Glutamatergic neuron (in vitro differentiated cells): ENCODE measurements at regions not wholly inside any gene's neighbourhood (a gene's known extent, or its start where the extent isn't known, plus 50 kb on each side); places are given as distances from the start of the nearest gene placed in this dataset.

ENCODE experiments used
- DNase-seq: peaks from one replicate; pipeline ENCODE4 v3.0.0; 2022
- H3K27ac Mint-ChIP-seq: one replicate; pipeline ENCODE4 v1.8.0; 2020; ENCODE audit warnings: mild to moderate bottlenecking, mixed read lengths, inconsistent platforms; ENCODE audit not compliant: unreplicated experiment
- H3K27me3 Mint-ChIP-seq: one replicate; pipeline ENCODE4 v1.8.0; 2020; ENCODE audit warnings: mild to moderate bottlenecking, moderate library complexity, mixed read lengths, inconsistent platforms; ENCODE audit not compliant: unreplicated experiment
- H3K36me3 Mint-ChIP-seq: one replicate; pipeline ENCODE4 v1.8.0; 2020; ENCODE audit warnings: mild to moderate bottlenecking, mixed read lengths, inconsistent platforms; ENCODE audit not compliant: unreplicated experiment
- H3K4me1 Mint-ChIP-seq: one replicate; pipeline ENCODE4 v1.8.0; 2020; ENCODE audit warnings: mild to moderate bottlenecking, low read depth, mixed read lengths, inconsistent platforms; ENCODE audit not compliant: unreplicated experiment
- H3K4me3 Mint-ChIP-seq: one replicate; pipeline ENCODE4 v1.8.0; 2020; ENCODE audit warnings: mild to moderate bottlenecking, mixed read lengths, inconsistent platforms; ENCODE audit not compliant: unreplicated experiment
- H3K9me3 Mint-ChIP-seq: one replicate; pipeline ENCODE4 v1.8.0; 2020; ENCODE audit warnings: mild to moderate bottlenecking, moderate library complexity, mixed read lengths, inconsistent platforms; ENCODE audit not compliant: unreplicated experiment
- TF ChIP-seq, protein P1 (sequence below): fragments of 200-600 bp; sonication (generic); IDR thresholded peaks from one replicate; pipeline ENCODE4 v1.5.0; 2021; ENCODE audit not compliant: partially characterized antibody, unreplicated experiment

DNA sequence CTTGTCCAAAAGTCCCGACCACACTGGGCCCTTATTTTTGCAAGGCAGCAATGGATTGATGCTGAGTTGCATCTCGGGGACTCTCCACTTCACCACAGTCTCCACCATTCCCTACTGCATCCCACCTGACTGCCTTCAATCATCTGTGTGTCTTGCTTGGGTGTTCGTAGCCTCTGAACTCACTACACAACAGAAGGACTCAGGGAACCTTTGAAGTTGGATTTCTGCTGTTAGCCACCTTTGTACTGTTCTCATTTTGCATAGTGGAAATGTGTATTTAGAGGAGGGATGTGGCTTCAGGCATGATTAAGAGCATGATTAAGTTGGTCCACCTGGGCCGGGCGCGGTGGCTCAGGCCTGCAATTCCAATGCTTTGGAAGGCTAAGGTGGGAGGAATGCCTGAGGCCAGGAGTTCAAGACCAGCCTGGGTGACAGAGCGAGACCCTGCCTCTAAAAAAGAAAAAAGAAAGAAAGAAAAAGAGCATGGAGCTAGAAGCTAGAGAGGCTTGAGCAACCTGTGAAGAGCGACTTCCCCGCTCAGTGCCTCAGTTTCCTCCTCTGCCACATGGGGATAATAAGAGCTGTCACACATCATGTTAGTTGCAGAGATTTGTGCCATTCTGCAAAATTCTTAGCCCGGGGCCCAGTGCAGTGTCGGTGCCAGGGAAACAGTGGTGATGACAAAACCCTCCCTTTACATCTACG, 121.3 kb upstream of the PTPN1 start:
- H3K4me3 Mint-ChIP-seq: no peak overlapping the region
- peaks cover 2% of the 10 kb centered on the region for H3K4me1 Mint-ChIP-seq
- DNase-seq: no peak
- peaks cover 5% of the 10 kb centered on the region for H3K36me3 Mint-ChIP-seq
- H3K27me3 Mint-ChIP-seq: peaks cover 3% of the 10 kb centered on the region
- no peaks in the 10 kb centered on the region for H3K9me3 Mint-ChIP-seq
- TF ChIP-seq, protein P1, sequence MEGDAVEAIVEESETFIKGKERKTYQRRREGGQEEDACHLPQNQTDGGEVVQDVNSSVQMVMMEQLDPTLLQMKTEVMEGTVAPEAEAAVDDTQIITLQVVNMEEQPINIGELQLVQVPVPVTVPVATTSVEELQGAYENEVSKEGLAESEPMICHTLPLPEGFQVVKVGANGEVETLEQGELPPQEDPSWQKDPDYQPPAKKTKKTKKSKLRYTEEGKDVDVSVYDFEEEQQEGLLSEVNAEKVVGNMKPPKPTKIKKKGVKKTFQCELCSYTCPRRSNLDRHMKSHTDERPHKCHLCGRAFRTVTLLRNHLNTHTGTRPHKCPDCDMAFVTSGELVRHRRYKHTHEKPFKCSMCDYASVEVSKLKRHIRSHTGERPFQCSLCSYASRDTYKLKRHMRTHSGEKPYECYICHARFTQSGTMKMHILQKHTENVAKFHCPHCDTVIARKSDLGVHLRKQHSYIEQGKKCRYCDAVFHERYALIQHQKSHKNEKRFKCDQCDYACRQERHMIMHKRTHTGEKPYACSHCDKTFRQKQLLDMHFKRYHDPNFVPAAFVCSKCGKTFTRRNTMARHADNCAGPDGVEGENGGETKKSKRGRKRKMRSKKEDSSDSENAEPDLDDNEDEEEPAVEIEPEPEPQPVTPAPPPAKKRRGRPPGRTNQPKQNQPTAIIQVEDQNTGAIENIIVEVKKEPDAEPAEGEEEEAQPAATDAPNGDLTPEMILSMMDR: no peak
- no peak overlapping the region for H3K27ac Mint-ChIP-seq

DNA sequence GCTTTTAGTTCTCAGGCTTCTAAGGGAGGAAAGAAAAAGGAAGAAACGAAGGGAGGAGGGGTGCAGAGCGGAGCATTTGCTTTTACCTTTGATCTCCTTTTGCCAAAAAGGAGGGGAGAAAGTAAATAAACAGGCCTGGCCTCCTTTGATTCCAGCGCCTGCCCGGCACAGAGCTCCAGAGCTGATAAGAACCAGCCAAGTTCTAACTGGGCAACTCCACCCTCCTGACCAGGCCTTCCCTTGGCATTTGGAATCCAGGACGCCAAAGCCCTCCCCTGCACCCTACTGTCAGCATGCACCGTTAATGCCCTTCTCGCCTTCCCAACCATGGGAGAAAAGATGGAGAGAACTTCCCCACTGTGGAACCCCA, 120.8 kb upstream of the PTPN1 start:
- Mint-ChIP-seq H3K27ac (no peak overlapping the region), H3K4me1 (peaks cover 2% of the 10 kb centered on the region), H3K4me3 (no peak overlapping the region), H3K27me3 (peaks cover 6% of the 10 kb centered on the region), H3K36me3 (peaks cover 5% of the 10 kb centered on the region), H3K9me3 (no peaks in the 10 kb centered on the region)
- TF ChIP-seq, protein P1: no peak
- no peak for DNase-seq

DNA sequence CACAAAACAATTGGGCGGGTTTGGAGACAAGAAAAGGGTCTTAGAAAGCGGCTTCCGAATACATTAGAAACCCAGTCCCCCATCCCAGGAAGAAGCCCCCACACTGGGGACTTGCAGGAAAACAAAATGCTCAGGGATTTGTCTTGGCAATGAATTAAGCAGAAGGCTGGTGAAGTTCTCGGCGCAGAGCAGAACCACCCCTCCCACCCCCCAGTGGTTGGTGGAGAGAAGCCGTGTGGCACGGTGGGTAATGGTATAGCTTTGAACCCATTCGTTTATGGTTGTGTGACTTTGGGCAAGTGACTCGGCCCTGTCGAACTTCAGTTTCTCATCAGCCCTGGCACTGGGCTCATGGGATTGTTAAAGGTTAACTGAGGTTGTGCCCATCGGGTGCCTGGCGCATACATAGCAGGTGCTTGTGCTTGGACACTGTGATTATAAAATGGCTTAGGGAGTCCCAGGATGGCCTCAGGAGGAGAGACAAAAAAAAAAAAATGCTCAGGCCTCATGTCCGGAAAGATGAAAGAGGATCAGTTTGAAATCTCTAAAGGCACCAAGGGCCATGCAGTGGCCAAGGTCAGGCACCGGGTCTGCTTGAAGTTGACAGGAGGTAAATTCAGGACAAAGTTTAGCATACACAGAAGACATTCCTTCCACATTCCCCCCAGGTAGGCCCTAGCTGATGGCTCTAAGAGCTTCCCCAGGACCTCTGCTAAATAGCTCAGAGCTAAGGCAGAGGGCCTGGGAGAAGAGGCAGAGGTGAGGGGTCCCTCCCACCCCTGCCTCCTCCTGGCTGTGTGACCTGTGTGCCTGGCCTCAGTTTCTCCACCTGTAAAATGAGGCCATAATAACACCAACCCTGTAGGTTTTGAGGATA, 120.1 kb upstream of the PTPN1 start:
- H3K4me1 Mint-ChIP-seq: peaks cover 4% of the 10 kb centered on the region
- H3K27ac Mint-ChIP-seq: no peak overlapping the region
- DNase-seq: no peak
- peaks cover 5% of the 10 kb centered on the region for H3K36me3 Mint-ChIP-seq
- no peaks in the 10 kb centered on the region for H3K9me3 Mint-ChIP-seq
- H3K27me3 Mint-ChIP-seq: peaks cover 5% of the 10 kb centered on the region
- H3K4me3 Mint-ChIP-seq: no peak overlapping the region
- TF ChIP-seq, protein P1: no peak

DNA sequence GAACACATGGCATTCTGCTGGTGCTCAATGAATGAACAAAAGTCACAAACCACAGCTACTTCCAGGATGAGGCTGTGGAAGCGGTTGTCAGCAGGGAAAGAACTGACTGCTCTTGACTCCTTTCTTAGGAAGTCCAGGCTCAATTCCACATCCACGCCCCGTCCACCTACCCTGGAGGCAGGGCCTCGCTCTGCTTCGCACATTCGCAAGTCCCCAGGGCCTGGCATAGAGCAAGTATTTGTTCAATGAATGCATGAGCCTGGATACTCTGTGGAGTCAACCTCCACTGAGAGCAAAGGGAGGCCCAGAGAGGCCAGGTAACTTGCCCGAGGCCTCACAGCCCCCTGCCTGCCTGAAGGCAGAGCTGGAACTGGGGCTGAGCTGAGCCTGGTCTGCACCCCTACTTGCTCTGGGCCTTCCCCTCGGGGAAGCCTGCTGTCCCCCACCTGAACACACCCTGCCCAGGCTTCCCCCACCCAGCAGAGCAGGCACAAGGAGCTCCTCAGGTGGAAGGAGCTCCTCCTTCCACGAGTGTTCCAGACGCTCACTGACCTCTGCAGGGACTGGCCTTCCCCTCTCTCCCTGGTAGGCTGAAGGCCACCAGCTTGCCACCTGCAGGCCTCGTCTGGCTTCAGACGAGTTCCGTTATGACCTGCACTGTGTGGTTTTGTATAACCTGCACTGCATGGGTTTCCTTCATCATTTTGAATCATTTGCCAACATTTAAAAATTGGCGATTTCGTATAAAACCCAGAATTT, 119.3 kb upstream of the PTPN1 start:
- no peaks in the 10 kb centered on the region for H3K36me3 Mint-ChIP-seq
- H3K9me3 Mint-ChIP-seq: no peaks in the 10 kb centered on the region
- H3K4me3 Mint-ChIP-seq: no peak overlapping the region
- no peak for DNase-seq
- TF ChIP-seq, protein P1: no peak
- peaks cover 4% of the 10 kb centered on the region for H3K27me3 Mint-ChIP-seq
- no peak overlapping the region for H3K27ac Mint-ChIP-seq
- H3K4me1 Mint-ChIP-seq: peaks cover 2% of the 10 kb centered on the region
